ENCODE measurements at regions not wholly inside any gene's neighbourhood (a gene's known extent, or its start where the extent isn't known, plus 50 kb on each side); places are given as distances from the start of the nearest gene placed in this dataset.

DNA sequence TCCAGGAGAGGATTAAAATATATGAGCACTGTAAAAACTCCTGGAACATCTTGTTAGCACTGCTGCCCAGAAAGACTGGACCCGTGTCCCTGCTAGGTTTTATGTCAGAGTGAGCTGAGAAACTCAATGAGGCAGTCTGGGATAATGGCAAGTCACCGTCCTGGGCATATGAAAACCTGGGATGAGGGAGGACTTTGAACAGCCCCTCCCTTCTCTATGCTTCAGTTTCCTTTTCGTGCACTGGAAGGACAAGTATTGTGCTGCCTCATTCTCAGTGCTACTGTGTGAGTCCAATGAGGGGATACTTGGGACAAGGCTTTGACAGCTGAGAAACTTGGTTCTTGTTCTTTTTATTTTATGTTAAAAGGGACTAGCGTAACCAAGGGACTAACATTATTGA, 143.0 kb upstream of the SHB start:
- Histone ChIP-seq H3K4me1 (replicated peaks in 1 of 4; ENCODE audit: control insufficient read depth in 3 of 4, insufficient read depth in 4 of 4, low read length in 3 of 4) (0 out of 7 replicates have a peak, but pooled peaks cover 0 to 4% (median 0%) of the 10 kb centered on the region in 4 experiments), H3K79me1 (ENCODE audit: low read depth, low read length) (no peaks in the 10 kb centered on the region), H2AK5ac (ENCODE audit: low read depth, low read length) (no peak overlapping the region), H4K20me1 (replicated peaks in 1 of 2; ENCODE audit: control insufficient read depth in 1 of 2, insufficient read depth in 2 of 2, low read length in 2 of 2) (peaks cover 13 to 25% of the 10 kb centered on the region in 2 experiments), H2BK20ac (ENCODE audit: low read length) (no peak overlapping the region), H2BK5ac (ENCODE audit: low read depth, low read length) (no peak overlapping the region), H3K56ac (replicated peaks; ENCODE audit: insufficient read length, low read depth, low read length) (no peak overlapping the region), H3K4me2 (ENCODE audit: insufficient read depth in 1 of 2, low read depth in 2 of 2, low read length in 2 of 2) (no peak overlapping the region), H2AFZ (ENCODE audit: low read length) (no peak overlapping the region), H3K36me3 (ENCODE audit: control insufficient read depth in 2 of 4, insufficient read depth in 4 of 4, low read length in 3 of 4) (no peaks in the 10 kb centered on the region), H3K23me2 (ENCODE audit: low read depth, low read length) (no peaks in the 10 kb centered on the region), H2BK120ac (replicated peaks; ENCODE audit: low read depth, low read length) (no peak overlapping the region), H3K27me3 (replicated peaks in 1 of 4; ENCODE audit: control insufficient read depth in 3 of 4, extremely low read depth in 1 of 4, insufficient read depth in 3 of 4, low read length in 3 of 4) (peaks cover 68 to 97% (median 89%) of the 10 kb centered on the region in 4 experiments), H3K4ac (replicated peaks; ENCODE audit: insufficient read length, low read depth, low read length) (no peak overlapping the region), H4K8ac (ENCODE audit: extremely low read depth, insufficient read depth, low read length) (no peak overlapping the region), H3K4me3 (ENCODE audit: extremely low read depth in 1 of 4, insufficient read depth in 2 of 4, low read depth in 3 of 4, low read length in 4 of 4) (no peak overlapping the region), H4K91ac (replicated peaks; ENCODE audit: insufficient read length, low read length) (no peak overlapping the region), H3K79me2 (ENCODE audit: control insufficient read depth in 1 of 2, insufficient read depth in 2 of 2, low read length in 2 of 2) (no peaks in the 10 kb centered on the region), H3K9ac (replicated peaks in 1 of 4; ENCODE audit: extremely low read depth in 1 of 4, low read depth in 3 of 4, low read length in 3 of 4) (no peak overlapping the region), H3K18ac (ENCODE audit: extremely low read depth, low read length) (no peak overlapping the region), H3K14ac (ENCODE audit: insufficient read length) (no peak overlapping the region), H3K27ac (ENCODE audit: low read depth, low read length) (no peak overlapping the region), H3K9me3 (ENCODE audit: insufficient read depth in 2 of 2, low read depth in 1 of 2, low read length in 1 of 2) (peaks cover 0 to 2% of the 10 kb centered on the region in 2 experiments; a peak in 1 of 4 replicates), H2BK15ac (ENCODE audit: low read length) (no peak overlapping the region), H3K23ac (ENCODE audit: insufficient read length) (no peak overlapping the region), H2BK12ac (ENCODE audit: low read depth, low read length) (no peak overlapping the region), H4K5ac (ENCODE audit: insufficient read length, low read depth, low read length) (no peak overlapping the region)
- DNase-seq (ENCODE audit: low read depth in 1 of 2, low spot score in 2 of 2) (peak in 1 of 2 experiments; percentile 4), FAIRE-seq (no peak)
- POLR2A ChIA-PET (ENCODE audit: partially characterized antibody), result interaction anchor here (1.4 kb wide), 1 partner anchor 8 kb away, joined by 3 read pairs; no protein-coding TSS in a partner anchor
- 64% methylated on average over 4 of the region's 4 CpGs; no CpG with 5 or more reads in 1 of the 2 experiments for WGBS, 2 experiments (ENCODE audit: extremely low coverage in 1 of 2, insufficient coverage in 1 of 2, insufficient read length in 1 of 2, insufficient replicate concordance in 2 of 2, low coverage in 1 of 2, low lambda C conversion rate in 2 of 2, missing lambda C conversion rate in 1 of 2)
- CTCF ChIA-PET (ENCODE audit: partially characterized antibody), result interaction anchor here (0.7 to 2.2 kb wide), 4 partner anchors 16 to 298 kb away, joined by 3 to 8 read pairs (median 7); no protein-coding TSS in a partner anchor
- no peak for TF ChIP-seq TBP (IDR thresholded peaks at IDR 0.05; ENCODE audit: low read depth, low read length)
- TF ChIP-seq, protein P1, sequence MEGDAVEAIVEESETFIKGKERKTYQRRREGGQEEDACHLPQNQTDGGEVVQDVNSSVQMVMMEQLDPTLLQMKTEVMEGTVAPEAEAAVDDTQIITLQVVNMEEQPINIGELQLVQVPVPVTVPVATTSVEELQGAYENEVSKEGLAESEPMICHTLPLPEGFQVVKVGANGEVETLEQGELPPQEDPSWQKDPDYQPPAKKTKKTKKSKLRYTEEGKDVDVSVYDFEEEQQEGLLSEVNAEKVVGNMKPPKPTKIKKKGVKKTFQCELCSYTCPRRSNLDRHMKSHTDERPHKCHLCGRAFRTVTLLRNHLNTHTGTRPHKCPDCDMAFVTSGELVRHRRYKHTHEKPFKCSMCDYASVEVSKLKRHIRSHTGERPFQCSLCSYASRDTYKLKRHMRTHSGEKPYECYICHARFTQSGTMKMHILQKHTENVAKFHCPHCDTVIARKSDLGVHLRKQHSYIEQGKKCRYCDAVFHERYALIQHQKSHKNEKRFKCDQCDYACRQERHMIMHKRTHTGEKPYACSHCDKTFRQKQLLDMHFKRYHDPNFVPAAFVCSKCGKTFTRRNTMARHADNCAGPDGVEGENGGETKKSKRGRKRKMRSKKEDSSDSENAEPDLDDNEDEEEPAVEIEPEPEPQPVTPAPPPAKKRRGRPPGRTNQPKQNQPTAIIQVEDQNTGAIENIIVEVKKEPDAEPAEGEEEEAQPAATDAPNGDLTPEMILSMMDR (IDR thresholded peaks at IDR 0.05; ENCODE audit: control extremely low read depth in 1 of 3, insufficient read depth in 1 of 3, low read depth in 1 of 3, low read length in 3 of 3), result no peak
- no peak for TF ChIP-seq HDAC6 (IDR thresholded peaks at IDR 0.05; ENCODE audit: low read depth, low read length)
- TF ChIP-seq SP1 (IDR thresholded peaks at IDR 0.05; ENCODE audit: low read depth, low read length), result no peak
- TF ChIP-seq HDAC2 (IDR thresholded peaks at IDR 0.05; ENCODE audit: borderline replicate concordance in 1 of 2, low read depth in 2 of 2, low read length in 2 of 2), result no peak
- TF ChIP-seq KDM4A (IDR thresholded peaks at IDR 0.05; ENCODE audit: low read depth, low read length, severe bottlenecking), result no peak
- no peak for TF ChIP-seq CREB1 (IDR thresholded peaks at IDR 0.05)
- no peak for TF ChIP-seq CEBPB (IDR thresholded peaks at IDR 0.05; ENCODE audit: low read depth, low read length)
- no peak for TF ChIP-seq MAFK (IDR thresholded peaks at IDR 0.05; ENCODE audit: low read depth, low read length)
- no peak for TF ChIP-seq GABPA (IDR thresholded peaks at IDR 0.05; ENCODE audit: borderline replicate concordance, insufficient read depth, low read length)
- no peak for TF ChIP-seq SIN3A (conservative IDR thresholded peaks at IDR 0.05 in 1 of 2, IDR thresholded peaks at IDR 0.05 in 1 of 2; ENCODE audit: low read depth in 1 of 2, low read length in 2 of 2)

Data from H1 (cell line).